ENCODE measurements at regions not wholly inside any gene's neighbourhood (a gene's known extent, or its start where the extent isn't known, plus 50 kb on each side); places are given as distances from the start of the nearest gene placed in this dataset.

- TF ChIP-seq, protein P1, sequence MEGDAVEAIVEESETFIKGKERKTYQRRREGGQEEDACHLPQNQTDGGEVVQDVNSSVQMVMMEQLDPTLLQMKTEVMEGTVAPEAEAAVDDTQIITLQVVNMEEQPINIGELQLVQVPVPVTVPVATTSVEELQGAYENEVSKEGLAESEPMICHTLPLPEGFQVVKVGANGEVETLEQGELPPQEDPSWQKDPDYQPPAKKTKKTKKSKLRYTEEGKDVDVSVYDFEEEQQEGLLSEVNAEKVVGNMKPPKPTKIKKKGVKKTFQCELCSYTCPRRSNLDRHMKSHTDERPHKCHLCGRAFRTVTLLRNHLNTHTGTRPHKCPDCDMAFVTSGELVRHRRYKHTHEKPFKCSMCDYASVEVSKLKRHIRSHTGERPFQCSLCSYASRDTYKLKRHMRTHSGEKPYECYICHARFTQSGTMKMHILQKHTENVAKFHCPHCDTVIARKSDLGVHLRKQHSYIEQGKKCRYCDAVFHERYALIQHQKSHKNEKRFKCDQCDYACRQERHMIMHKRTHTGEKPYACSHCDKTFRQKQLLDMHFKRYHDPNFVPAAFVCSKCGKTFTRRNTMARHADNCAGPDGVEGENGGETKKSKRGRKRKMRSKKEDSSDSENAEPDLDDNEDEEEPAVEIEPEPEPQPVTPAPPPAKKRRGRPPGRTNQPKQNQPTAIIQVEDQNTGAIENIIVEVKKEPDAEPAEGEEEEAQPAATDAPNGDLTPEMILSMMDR (IDR thresholded peaks at IDR 0.05) = no peak
- TF ChIP-seq POLR2AphosphoS5 (IDR thresholded peaks at IDR 0.05) = no peak
- TF ChIP-seq POLR2A (IDR thresholded peaks at IDR 0.05) = no peak
- no peak for DNase-seq
- no peak overlapping the region for H3K27ac ChIP-seq
- H3K27me3 ChIP-seq = no peaks in the 10 kb centered on the region
- intact Hi-C loops (cut with DNase I) = no loop called here
- 58 to 65% methylated on average over 3 of the region's 3 CpGs for WGBS, 2 donors
- no peak overlapping the region for H3K4me3 ChIP-seq
- no peaks in the 10 kb centered on the region for H3K9me3 ChIP-seq
- H3K36me3 ChIP-seq = no peaks in the 10 kb centered on the region
- no peaks in the 10 kb centered on the region for H3K4me1 ChIP-seq
Measured at GRCh38 chr4:66963084-66963483, 582.2 kb downstream of the CENPC start.

DNA sequence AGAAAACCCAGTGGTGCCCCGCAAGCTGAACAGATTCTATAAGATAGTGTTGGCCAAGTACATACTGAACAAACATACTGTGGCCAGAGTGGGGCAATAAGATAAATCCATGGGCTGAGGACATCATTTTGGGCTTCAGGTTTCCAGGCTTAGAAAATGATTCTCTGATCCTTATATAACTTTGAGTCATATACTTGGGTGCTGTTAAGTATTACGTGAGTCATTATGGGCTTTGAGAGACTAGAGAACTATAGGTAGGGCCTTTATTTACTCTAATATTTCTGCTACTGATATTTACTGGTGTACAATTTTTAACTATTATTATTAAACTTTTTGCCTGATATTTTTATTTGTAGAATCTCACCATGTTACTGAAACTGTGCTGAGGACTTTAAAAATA lies 586.1 kb downstream of the CENPC start:
- no peaks in the 10 kb centered on the region for H3K4me1 ChIP-seq
- WGBS, 2 donors = 88 to 93% methylated on average over 2 of the region's 2 CpGs
- H3K36me3 ChIP-seq = no peaks in the 10 kb centered on the region
- H3K4me3 ChIP-seq = no peak overlapping the region
- intact Hi-C loops (cut with DNase I) = no loop called here
- H3K9me3 ChIP-seq = no peaks in the 10 kb centered on the region
- no peak for DNase-seq
- no peak overlapping the region for H3K27ac ChIP-seq
- TF ChIP-seq, protein P1 (IDR thresholded peaks at IDR 0.05) = no peak
- TF ChIP-seq EP300 (IDR thresholded peaks at IDR 0.05) (no peak), POLR2AphosphoS5 (IDR thresholded peaks at IDR 0.05) (no peak), POLR2A (IDR thresholded peaks at IDR 0.05) (no peak)
- H3K27me3 ChIP-seq = no peaks in the 10 kb centered on the region

DNA sequence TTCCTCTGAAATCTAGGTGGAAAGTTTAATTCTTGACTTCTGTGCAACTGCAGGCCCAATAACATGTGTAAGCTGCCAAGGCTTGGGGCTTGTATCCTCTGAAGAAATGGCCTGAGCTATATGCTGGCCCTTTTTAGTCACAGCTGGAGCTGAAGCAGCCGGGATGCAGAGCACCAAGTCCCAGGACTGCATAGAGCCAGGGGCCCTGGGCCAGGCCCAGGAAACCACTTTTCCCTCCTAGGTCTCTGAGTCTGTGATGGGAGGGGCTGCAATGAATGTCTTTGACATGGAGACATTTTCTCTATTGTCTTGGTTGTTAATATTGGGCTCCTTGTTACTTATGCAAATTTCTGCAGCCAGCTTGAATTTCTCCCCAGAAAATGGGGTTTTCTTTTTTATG lies 588.5 kb downstream of the CENPC start:
- no peak overlapping the region for H3K4me3 ChIP-seq
- H3K27me3 ChIP-seq = no peaks in the 10 kb centered on the region
- no peak overlapping the region for H3K27ac ChIP-seq
- no peaks in the 10 kb centered on the region for H3K4me1 ChIP-seq
- intact Hi-C loops (cut with DNase I) = no loop called here
- H3K9me3 ChIP-seq = no peaks in the 10 kb centered on the region
- no peaks in the 10 kb centered on the region for H3K36me3 ChIP-seq
- no peak for DNase-seq
- TF ChIP-seq POLR2A (IDR thresholded peaks at IDR 0.05) (no peak), POLR2AphosphoS5 (IDR thresholded peaks at IDR 0.05) (no peak), EP300 (IDR thresholded peaks at IDR 0.05) (no peak)
- TF ChIP-seq, protein P1 (IDR thresholded peaks at IDR 0.05) = no peak
- 78 to 84% methylated on average over 1 of the region's 1 CpG for WGBS, 2 donors

DNA sequence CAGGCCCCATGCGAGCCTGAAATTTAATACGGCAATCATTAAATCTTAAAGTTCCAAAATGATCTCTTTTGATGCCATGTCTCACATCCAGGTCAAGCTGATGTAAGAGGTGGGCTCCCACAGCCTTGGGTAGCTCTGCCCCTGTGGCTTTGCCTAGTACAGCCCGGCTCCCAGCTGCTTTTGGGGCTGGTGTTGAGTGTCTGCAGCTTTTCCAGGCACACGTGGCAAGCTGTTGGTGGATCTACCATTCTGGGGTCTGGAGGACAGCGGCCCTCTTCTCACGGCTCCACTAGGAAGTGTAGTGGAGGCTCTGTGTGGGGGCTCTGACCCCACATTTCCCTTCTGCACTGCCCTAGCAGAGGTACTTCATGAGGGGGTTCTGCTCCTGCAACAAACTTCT lies 588.9 kb downstream of the CENPC start:
- Histone ChIP-seq H3K9me3 (no peaks in the 10 kb centered on the region), H3K27ac (no peak overlapping the region), H3K4me3 (no peak overlapping the region), H3K36me3 (no peaks in the 10 kb centered on the region), H3K4me1 (no peaks in the 10 kb centered on the region), H3K27me3 (no peaks in the 10 kb centered on the region)
- 90 to 91% methylated on average over 6 of the region's 6 CpGs for WGBS, 2 donors
- DNase-seq = no peak
- TF ChIP-seq EP300 (IDR thresholded peaks at IDR 0.05) = no peak
- TF ChIP-seq, protein P1 (IDR thresholded peaks at IDR 0.05) = no peak
- no peak for TF ChIP-seq POLR2AphosphoS5 (IDR thresholded peaks at IDR 0.05)
- TF ChIP-seq POLR2A (IDR thresholded peaks at IDR 0.05) = no peak
- intact Hi-C loops (cut with DNase I) = no loop called here

DNA sequence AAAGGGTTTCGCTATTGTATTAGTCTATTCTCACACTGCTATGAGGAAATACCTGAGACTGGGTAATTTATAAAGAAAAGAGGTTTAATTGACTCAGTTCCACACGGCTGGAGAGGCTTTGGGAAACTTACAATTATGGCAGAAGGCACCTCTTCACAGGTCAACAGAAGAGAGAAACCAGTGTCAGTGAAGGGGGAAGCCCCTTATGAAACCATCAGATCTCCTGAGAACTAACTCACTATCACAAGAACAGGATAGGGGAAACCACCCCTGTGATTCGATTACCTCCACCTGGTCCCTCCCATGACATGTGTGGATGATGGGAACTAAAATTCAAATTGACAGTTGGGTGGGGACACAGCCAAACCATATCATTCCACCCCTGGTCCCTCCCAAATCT lies 589.5 kb downstream of the CENPC start:
- Histone ChIP-seq H3K27ac (no peak overlapping the region), H3K9me3 (no peaks in the 10 kb centered on the region), H3K4me3 (no peak overlapping the region), H3K4me1 (no peaks in the 10 kb centered on the region), H3K36me3 (no peaks in the 10 kb centered on the region), H3K27me3 (no peaks in the 10 kb centered on the region)
- intact Hi-C loops (cut with DNase I) = no loop called here
- no peak for TF ChIP-seq EP300 (IDR thresholded peaks at IDR 0.05)
- TF ChIP-seq POLR2AphosphoS5 (IDR thresholded peaks at IDR 0.05) = no peak
- TF ChIP-seq, protein P1 (IDR thresholded peaks at IDR 0.05) = no peak
- TF ChIP-seq POLR2A (IDR thresholded peaks at IDR 0.05) = no peak
- no peak for DNase-seq
- 64 to 80% methylated on average over 3 of the region's 3 CpGs for WGBS, 2 donors
